ENCODE measurements at regions not wholly inside any gene's neighbourhood (a gene's known extent, or its start where the extent isn't known, plus 50 kb on each side); places are given as distances from the start of the nearest gene placed in this dataset.
"Not testable (repeated sequence)": the region's sequence is repeated elsewhere in the genome, so short reads cannot be mapped to it uniquely, and the experiment has no call there.

GRCh38 chr6:14218519-14218800 lies 100.9 kb downstream of the CD83 start:
- no peak for DNase-seq

- no peak for DNase-seq
These were observed 104.2 kb downstream of the CD83 start for GRCh38 chr6:14221564-14222279.

- no peak for DNase-seq
These were observed 105.4 kb downstream of the CD83 start for GRCh38 chr6:14222956-14223355.

- DNase-seq, result no peak
These were observed 107.0 kb downstream of the CD83 start for GRCh38 chr6:14224359-14225103.

- no peak for DNase-seq
These were observed 108.6 kb downstream of the CD83 start for GRCh38 chr6:14226051-14226660.

GRCh38 chr6:14228571-14228970 lies 111.0 kb downstream of the CD83 start:
- DNase-seq, result no peak

- DNase-seq, result no peak
These were observed 113.5 kb downstream of the CD83 start for GRCh38 chr6:14231071-14231483.

- no peak for DNase-seq
These were observed 114.1 kb downstream of the CD83 start for GRCh38 chr6:14231501-14232280.

- DNase-seq, result no peak
These were observed 115.3 kb downstream of the CD83 start for GRCh38 chr6:14232889-14233288.

GRCh38 chr6:14235653-14236356 lies 118.2 kb downstream of the CD83 start:
- no peak for DNase-seq

- DNase-seq, result no peak
These were observed 121.5 kb downstream of the CD83 start for GRCh38 chr6:14239097-14239496.

GRCh38 chr6:14240411-14241166 lies 123.0 kb downstream of the CD83 start:
- no peak for DNase-seq

- no peak for DNase-seq
These were observed 123.9 kb downstream of the CD83 start for GRCh38 chr6:14241255-14242070.

GRCh38 chr6:14242912-14243311 lies 125.3 kb downstream of the CD83 start:
- not testable (repeated sequence) for DNase-seq

- DNase-seq, result no peak
These were observed 126.0 kb downstream of the CD83 start for GRCh38 chr6:14243597-14243996.

GRCh38 chr6:14246876-14247275 lies 129.3 kb downstream of the CD83 start:
- no peak for DNase-seq

- DNase-seq, result no peak
These were observed 133.0 kb downstream of the CD83 start for GRCh38 chr6:14250573-14250972.

- DNase-seq, result no peak
These were observed 134.8 kb downstream of the CD83 start for GRCh38 chr6:14252271-14252850.

- DNase-seq, result no peak
These were observed 136.9 kb downstream of the CD83 start for GRCh38 chr6:14254505-14254904.

GRCh38 chr6:14255916-14256315 lies 138.3 kb downstream of the CD83 start:
- no peak for DNase-seq

GRCh38 chr6:14258117-14258516 lies 140.5 kb downstream of the CD83 start:
- DNase-seq, result no peak
